Upper lobe of left lung (tissue), 6 donors: ENCODE measurements at regions not wholly inside any gene's neighbourhood (a gene's known extent, or its start where the extent isn't known, plus 50 kb on each side); places are given as distances from the start of the nearest gene placed in this dataset.

Experiments
- ATAC-seq, 2 donors: fragments of 200-7000 bp; cut with Tn5 transposase; one replicate each; pipeline ENCODE4 v1.9.1; 2022; ENCODE audit warnings: mild to moderate bottlenecking in 2 of 2, moderate library complexity in 2 of 2; ENCODE audit not compliant: low FRiP score in 2 of 2
- DNase-seq, 2 donors: peaks; one replicate each; pipeline ENCODE4 v3.0.0-alpha.2; 2019 to 2020
- H3K27ac ChIP-seq, 4 donors: fragments of 200-600 bp; sonication (generic); one replicate each; pipeline ENCODE4 v1.5.1; 2016 to 2019
- H3K27me3 ChIP-seq, 4 donors: fragments of 200-600 bp; sonication (generic); one replicate each; pipeline ENCODE4 v1.5.1; 2017 to 2019
- H3K36me3 ChIP-seq, 4 donors: fragments of 200-600 bp; sonication (generic); one replicate each; pipeline ENCODE4 v1.5.1; 2016 to 2019
- H3K4me1 ChIP-seq, 4 donors: fragments of 200-600 bp; sonication (generic); one replicate each; pipeline ENCODE4 v1.5.1; 2018 to 2019
- H3K4me3 ChIP-seq, 4 donors: fragments of 200-600 bp; sonication (generic); one replicate each; pipeline ENCODE4 v1.5.1; 2017 to 2019; ENCODE audit warnings: mild to moderate bottlenecking in 2 of 4, moderate library complexity in 1 of 4
- H3K9me3 ChIP-seq, 4 donors: fragments of 200-600 bp; sonication (generic); one replicate each; pipeline ENCODE4 v1.5.1; 2018 to 2019
- CTCF ChIP-seq, 6 experiments: fragments of 450-650 bp in 4 of 6; fragments of 200-600 bp in 2 of 6; sonication (generic) in 2 of 6; IDR thresholded peaks; one replicate each; pipeline ENCODE4 v1.5.1; 2016 to 2019; ENCODE audit warnings: antibody characterized with exemption in 6 of 6
- EP300 ChIP-seq, 4 donors: sonication (generic); formaldehyde crosslinking; IDR thresholded peaks; one replicate each; pipeline ENCODE4 v1.5.1; 2017; ENCODE audit warnings: antibody characterized with exemption in 4 of 4, control low read depth in 2 of 4
- POLR2A ChIP-seq, 4 donors: fragments of 450-650 bp; IDR thresholded peaks; one replicate each; pipeline ENCODE4 v1.5.1; 2016 to 2017; ENCODE audit warnings: antibody characterized with exemption in 4 of 4, mild to moderate bottlenecking in 2 of 4
- POLR2AphosphoS5 ChIP-seq, 2 donors: sonication (generic); formaldehyde crosslinking; IDR thresholded peaks; one replicate each; pipeline ENCODE4 v1.5.1; 2017; ENCODE audit warnings: antibody characterized with exemption in 2 of 2
- WGBS, 2 donors: methylation state at CpG; one replicate each; pipeline ENCODE4 v1.1.5; 2017 to 2018; 5-methylcytosine and 5-hydroxymethylcytosine counted together
- donor health status: DM: no; HTN: no; CAD: no; lungs with moderate emphysema.
- donor health status: DM: no; HTN: yes; CAD: no; lungs with severe emphysema.

GRCh38 chr14:106509807-106510206, 983.4 kb downstream of the TMEM121 start:
- Histone ChIP-seq H3K4me1 (no peaks in the 10 kb centered on the region), H3K4me3 (no peak overlapping the region), H3K27me3 (no peaks in the 10 kb centered on the region), H3K9me3 (no peaks in the 10 kb centered on the region), H3K36me3 (no peaks in the 10 kb centered on the region), H3K27ac (no peak overlapping the region)
- TF ChIP-seq CTCF (IDR thresholded peaks at IDR 0.05) (no peak), POLR2A (IDR thresholded peaks at IDR 0.05) (no peak), EP300 (IDR thresholded peaks at IDR 0.05) (no peak), POLR2AphosphoS5 (IDR thresholded peaks at IDR 0.05) (no peak)
- WGBS, 2 donors: 65 to 84% methylated on average over 3 of the region's 3 CpGs
- DNase-seq: no peak
- ATAC-seq: no peak

DNA sequence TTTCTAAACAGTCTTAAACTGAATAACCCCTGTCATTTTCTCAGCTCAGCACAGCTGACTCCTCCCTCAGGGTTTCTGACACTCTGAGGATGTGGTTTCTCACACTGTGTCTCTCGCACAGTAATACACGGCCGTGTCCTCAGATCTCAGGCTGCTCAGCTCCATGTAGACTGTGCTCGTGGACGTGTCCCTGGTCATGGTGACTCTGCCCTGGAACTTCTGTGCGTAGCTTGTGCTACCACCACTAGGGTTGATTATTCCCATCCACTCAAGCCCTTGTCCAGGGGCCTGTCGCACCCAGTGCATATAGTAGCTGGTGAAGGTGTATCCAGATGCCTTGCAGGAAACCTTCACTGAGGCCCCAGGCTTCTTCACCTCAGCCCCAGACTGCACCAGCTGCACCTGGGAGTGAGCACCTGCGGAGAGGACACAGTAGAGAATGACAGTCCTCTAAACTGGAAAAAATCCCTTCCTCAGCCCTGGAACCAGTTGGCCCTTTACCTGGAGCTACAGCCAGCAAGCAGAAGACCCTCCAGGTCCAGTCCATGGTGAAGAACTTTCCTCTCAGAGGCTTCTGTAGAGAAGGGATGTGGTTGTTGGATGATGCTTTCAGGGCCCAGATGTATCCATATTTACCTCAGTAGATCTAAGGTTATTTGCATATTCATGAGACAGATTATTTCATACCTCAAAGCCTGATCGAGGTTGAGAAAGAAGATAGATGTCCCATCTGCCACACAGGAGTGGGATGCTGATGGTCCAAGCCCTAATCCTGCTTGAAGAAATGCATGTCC, 984.8 kb downstream of the TMEM121 start:
- no peak overlapping the region for H3K27ac ChIP-seq
- no peaks in the 10 kb centered on the region for H3K4me1 ChIP-seq
- no peaks in the 10 kb centered on the region for H3K9me3 ChIP-seq
- H3K4me3 ChIP-seq: no peak overlapping the region
- ATAC-seq: no peak
- no peaks in the 10 kb centered on the region for H3K27me3 ChIP-seq
- TF ChIP-seq POLR2AphosphoS5 (IDR thresholded peaks at IDR 0.05): no peak
- TF ChIP-seq POLR2A (IDR thresholded peaks at IDR 0.05): no peak
- no peak for TF ChIP-seq EP300 (IDR thresholded peaks at IDR 0.05)
- TF ChIP-seq CTCF (IDR thresholded peaks at IDR 0.05): no peak
- no peak for DNase-seq
- 57 to 67% methylated on average over 8 to 9 of the region's 9 CpGs for WGBS, 2 donors
- H3K36me3 ChIP-seq: no peaks in the 10 kb centered on the region

DNA sequence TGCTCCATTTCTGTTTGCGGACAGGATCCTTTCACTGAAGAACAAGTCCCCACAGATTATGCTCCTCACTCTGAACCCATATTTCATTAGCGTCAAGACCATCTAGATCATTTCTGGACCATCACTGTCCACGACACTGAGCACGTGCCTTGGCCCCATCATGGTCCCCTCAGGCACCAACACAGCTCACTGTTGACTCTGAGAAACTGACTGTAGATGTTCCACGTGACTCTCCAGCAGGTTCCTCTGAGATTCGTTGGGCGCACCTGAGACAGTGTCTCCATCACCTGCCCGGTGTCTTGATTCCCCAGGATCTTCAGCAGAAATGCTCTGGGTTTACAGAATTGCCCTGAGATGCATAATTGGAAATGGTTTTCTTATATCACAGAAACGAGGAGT, 985.4 kb downstream of the TMEM121 start:
- Histone ChIP-seq H3K4me1 (no peaks in the 10 kb centered on the region), H3K27ac (no peak overlapping the region), H3K4me3 (no peak overlapping the region), H3K27me3 (no peaks in the 10 kb centered on the region), H3K36me3 (no peaks in the 10 kb centered on the region), H3K9me3 (no peaks in the 10 kb centered on the region)
- TF ChIP-seq CTCF (IDR thresholded peaks at IDR 0.05) (no peak), EP300 (IDR thresholded peaks at IDR 0.05) (no peak), POLR2A (IDR thresholded peaks at IDR 0.05) (no peak)
- 72 to 74% methylated on average over 9 of the region's 9 CpGs for WGBS, 2 donors
- DNase-seq (no peak), ATAC-seq (no peak)

DNA sequence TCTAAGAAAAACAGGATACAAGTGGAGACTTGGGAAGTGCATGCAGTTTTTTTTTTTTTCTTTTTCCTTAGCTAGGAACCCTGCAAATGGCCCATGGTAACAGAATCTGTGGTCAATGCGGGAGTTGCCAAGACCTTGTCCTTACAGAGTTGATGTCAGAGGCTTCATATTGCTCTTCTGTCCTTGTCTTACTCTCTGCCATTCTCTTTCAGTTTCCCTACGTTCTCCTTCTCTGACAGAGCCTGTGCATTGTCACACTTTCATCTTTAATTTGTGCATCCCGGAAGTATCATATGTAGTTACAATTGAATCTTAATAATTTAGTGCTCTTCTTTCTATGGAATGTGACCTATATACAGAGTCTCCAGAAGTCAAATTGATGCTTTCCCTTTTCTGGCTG, 986.9 kb downstream of the TMEM121 start:
- no peak overlapping the region for H3K4me3 ChIP-seq
- DNase-seq (no peak), ATAC-seq (no peak)
- H3K27me3 ChIP-seq: no peaks in the 10 kb centered on the region
- no peak overlapping the region for H3K27ac ChIP-seq
- no peaks in the 10 kb centered on the region for H3K36me3 ChIP-seq
- WGBS, 2 donors: 59 to 66% methylated on average over 3 of the region's 3 CpGs
- no peak for TF ChIP-seq POLR2A (IDR thresholded peaks at IDR 0.05)
- no peak for TF ChIP-seq POLR2AphosphoS5 (IDR thresholded peaks at IDR 0.05)
- no peak for TF ChIP-seq EP300 (IDR thresholded peaks at IDR 0.05)
- no peak for TF ChIP-seq CTCF (IDR thresholded peaks at IDR 0.05)
- H3K4me1 ChIP-seq: no peaks in the 10 kb centered on the region
- H3K9me3 ChIP-seq: no peaks in the 10 kb centered on the region
